HCT116 (cell line): ENCODE measurements at regions not wholly inside any gene's neighbourhood (a gene's known extent, or its start where the extent isn't known, plus 50 kb on each side); places are given as distances from the start of the nearest gene placed in this dataset.

Source experiments
- ATAC-seq: fragments of 200-7000 bp; cut with Tn5 transposase; 2 replicates; pipeline ENCODE4 v1.9.1; 2020; ENCODE audit warnings: mild to moderate bottlenecking, moderate library complexity
- BruUV-seq: library from RNA; stranded (reverse); fragments of 400-500 nt; replicated peaks from 2 replicates; lab custom pipeline; 2021; lab: Mats Ljungman, UMichigan
- CTCF ChIA-PET: fragments of 300-600 bp; sonication (Branson Sonifier 250); formaldehyde crosslinking; loops from one replicate; lab custom pipeline; 2021; ENCODE audit warnings: antibody characterized with exemption; lab: Charles Lee
- POLR2A ChIA-PET: fragments of 300-600, 350-600 bp; sonication (Branson Sonifier 250); formaldehyde crosslinking; loops from one replicate; lab custom pipeline; 2021; ENCODE audit warnings: antibody characterized with exemption; lab: Charles Lee
- RAD21 ChIA-PET, 2 experiments: fragments of 300-600 bp; sonication (Branson Sonifier 250); formaldehyde crosslinking; loops; one replicate each; lab custom pipeline; 2023; ENCODE audit warnings: low total read pairs in 2 of 2; ENCODE audit not compliant: uncharacterized antibody in 2 of 2, unreplicated experiment in 2 of 2, low non-redundant PET in 1 of 2; lab: Charles Lee
- DNase-seq: peaks from one replicate; pipeline ENCODE4 v3.0.0-alpha.2; 2010; ENCODE audit warnings: low read depth, low spot score
- H2AFZ ChIP-seq: fragments of 200-600 bp; shearing (Covaris generic), sonication (generic); 2 replicates; pipeline ENCODE4 v1.6.1; 2017; ENCODE audit warnings: low read depth, mixed run types, mixed read lengths, antibody characterized with exemption, low read length; ENCODE audit not compliant: poor library complexity, severe bottlenecking
- H3K27ac ChIP-seq: 2 replicates; pipeline ENCODE4 v1.5.1; 2012; ENCODE audit warnings: low read depth, low read length
- H3K27me3 ChIP-seq: fragments of 200-600 bp; sonication (generic); 2 replicates; pipeline ENCODE4 v1.6.1; 2016; ENCODE audit warnings: mixed run types, low read length, mixed read lengths; ENCODE audit not compliant: insufficient read depth
- H3K36me3 ChIP-seq, 2 experiments: fragments of 200-500 bp in 1 of 2; fragments of 200-600 bp in 1 of 2; sonication (Bioruptor generic) in 1 of 2; sonication (generic) in 1 of 2; 2 replicates each; pipeline versions ENCODE4 v1.5.1 to v1.6.1; 2014 to 2016; ENCODE audit warnings: low read length in 2 of 2, inconsistent platforms in 1 of 2, mixed read lengths in 1 of 2, mixed run types in 1 of 2; ENCODE audit not compliant: insufficient read depth in 2 of 2, control insufficient read depth in 1 of 2
- H3K4me1 ChIP-seq, 2 experiments: fragments of 200-600 bp in 1 of 2; sonication (generic) in 1 of 2; 2 replicates each; pipeline versions ENCODE4 v1.5.1 to v1.6.1; 2012 to 2017; ENCODE audit warnings: low read length in 2 of 2, inconsistent platforms in 1 of 2, mild to moderate bottlenecking in 1 of 2, mixed read lengths in 1 of 2, mixed run types in 1 of 2, moderate library complexity in 1 of 2; ENCODE audit not compliant: insufficient read depth in 2 of 2, control insufficient read depth in 1 of 2
- H3K4me2 ChIP-seq: fragments of 200-600 bp; sonication (generic); 2 replicates; pipeline ENCODE4 v1.6.1; 2017; ENCODE audit warnings: mixed run types, low read length, mixed read lengths
- H3K4me3 ChIP-seq, 2 experiments: fragments of 200-600 bp in 1 of 2; sonication (generic) in 1 of 2; replicated peaks in 1 of 2; 2 replicates each; pipeline ENCODE4 v1.5.1; 2011 to 2016; ENCODE audit warnings: low read length in 2 of 2, control low read depth in 1 of 2, low read depth in 1 of 2, mild to moderate bottlenecking in 1 of 2, mixed read lengths in 1 of 2, mixed run types in 1 of 2
- H3K79me2 ChIP-seq: fragments of 200-600 bp; sonication (generic); 2 replicates; pipeline ENCODE4 v1.6.1; 2017; ENCODE audit warnings: mild to moderate bottlenecking, mixed run types, low read length, moderate library complexity, mixed read lengths; ENCODE audit not compliant: insufficient read depth
- H3K9ac ChIP-seq: fragments of 200-600 bp; sonication (generic); 2 replicates; pipeline ENCODE4 v1.6.1; 2016; ENCODE audit warnings: low read length, mixed read lengths
- H3K9me2 ChIP-seq: fragments of 200-600 bp; sonication (generic), shearing (Covaris generic); 2 replicates; pipeline ENCODE4 v1.6.1; 2017; ENCODE audit warnings: mixed run types, mild to moderate bottlenecking, moderate library complexity; ENCODE audit not compliant: insufficient read depth
- H3K9me3 ChIP-seq, 2 experiments: fragments of 200-500 bp in 1 of 2; fragments of 200-600 bp in 1 of 2; sonication (Bioruptor generic) in 1 of 2; sonication (generic) in 1 of 2; 2 replicates each; pipeline ENCODE4 v1.6.1; 2014 to 2017; ENCODE audit warnings: low read length in 2 of 2, mixed read lengths in 2 of 2, inconsistent platforms in 1 of 2, low read depth in 1 of 2, mild to moderate bottlenecking in 1 of 2, mixed run types in 1 of 2, moderate library complexity in 1 of 2; ENCODE audit not compliant: control insufficient read depth in 1 of 2, insufficient read depth in 1 of 2
- H4K20me1 ChIP-seq: fragments of 200-600 bp; sonication (generic), shearing (Covaris generic); 2 replicates; pipeline ENCODE4 v1.6.1; 2017; ENCODE audit warnings: mixed run types, mild to moderate bottlenecking, moderate library complexity; ENCODE audit not compliant: insufficient read depth
- CEBPB ChIP-seq: IDR thresholded peaks from 2 replicates; pipeline ENCODE4 v1.6.1; 2012; ENCODE audit warnings: low read depth
- CTCF ChIP-seq, 3 experiments: fragments of 200-600 bp in 1 of 3; sonication (generic) in 1 of 3; IDR thresholded peaks in 2 of 3; conservative IDR thresholded peaks in 1 of 3; 2 replicates each; pipeline ENCODE4 v1.5.1; 2012 to 2017; ENCODE audit warnings: low read depth in 2 of 3, low read length in 2 of 3, antibody characterized with exemption in 1 of 3, borderline replicate concordance in 1 of 3, control low read depth in 1 of 3, mild to moderate bottlenecking in 1 of 3, mixed read lengths in 1 of 3, mixed run types in 1 of 3, moderate library complexity in 1 of 3; ENCODE audit not compliant: insufficient read depth in 1 of 3
- EGR1 ChIP-seq: IDR thresholded peaks from 2 replicates; pipeline ENCODE4 v1.6.1; 2012; ENCODE audit warnings: low read depth
- ELF1 ChIP-seq: IDR thresholded peaks from 2 replicates; pipeline ENCODE4 v1.6.1; 2012; ENCODE audit warnings: low read depth, borderline replicate concordance
- EZH2 ChIP-seq: fragments of 200-600 bp; sonication (generic); IDR thresholded peaks from 2 replicates; pipeline ENCODE4 v1.6.1; 2017; ENCODE audit warnings: antibody characterized with exemption, mixed run types
- EZH2phosphoT487 ChIP-seq: fragments of 200-600 bp; IDR thresholded peaks from 2 replicates; pipeline ENCODE4 v1.6.1; 2018; ENCODE audit warnings: antibody characterized with exemption, borderline replicate concordance
- FOSL1 ChIP-seq: IDR thresholded peaks from 2 replicates; pipeline ENCODE4 v1.6.1; 2012; ENCODE audit warnings: low read depth
- MAX ChIP-seq: IDR thresholded peaks from 2 replicates; pipeline ENCODE4 v1.6.1; 2012
- POLR2A ChIP-seq: IDR thresholded peaks from 2 replicates; pipeline ENCODE4 v1.7.0; 2011; ENCODE audit warnings: borderline replicate concordance; ENCODE audit not compliant: insufficient read depth, insufficient read length; ENCODE audit errors: extremely low read depth
- POLR2AphosphoS5 ChIP-seq: IDR thresholded peaks from 2 replicates; pipeline ENCODE4 v1.6.1; 2011; ENCODE audit warnings: mild to moderate bottlenecking, low read depth, low read length, moderate library complexity
- RAD21 ChIP-seq: IDR thresholded peaks from 2 replicates; pipeline ENCODE4 v1.6.1; 2012; ENCODE audit warnings: low read depth, mild to moderate bottlenecking
- REST ChIP-seq: IDR thresholded peaks from 2 replicates; pipeline ENCODE4 v1.6.1; 2012; ENCODE audit warnings: low read depth
- SP1 ChIP-seq: IDR thresholded peaks from 2 replicates; pipeline ENCODE4 v1.6.1; 2012; ENCODE audit warnings: low read depth
- SRF ChIP-seq: IDR thresholded peaks from 2 replicates; pipeline ENCODE4 v1.6.1; 2012; ENCODE audit warnings: low read depth
- TCF7L2 ChIP-seq: IDR thresholded peaks from 2 replicates; pipeline ENCODE4 v1.7.0; 2011; ENCODE audit warnings: borderline replicate concordance, inconsistent platforms; ENCODE audit not compliant: insufficient read depth, insufficient read length; ENCODE audit errors: extremely low read depth
- ZBTB33 ChIP-seq: IDR thresholded peaks from 2 replicates; pipeline ENCODE4 v1.6.1; 2011; ENCODE audit warnings: mild to moderate bottlenecking, low read length, moderate library complexity; ENCODE audit not compliant: insufficient replicate concordance; ENCODE audit errors: extremely low read depth
- ZFX ChIP-seq: fragments of 450-650 bp; IDR thresholded peaks from 2 replicates; pipeline ENCODE4 v1.6.1; 2017
- ZNF274 ChIP-seq: fragments of 200-500 bp; sonication (Bioruptor generic); IDR thresholded peaks from 2 replicates; pipeline ENCODE4 v1.6.1; 2014; ENCODE audit warnings: mild to moderate bottlenecking, low read depth, low read length, inconsistent platforms
- intact Hi-C: fragments of 100-400 bp; cut with micrococcal nuclease; formaldehyde crosslinking; loops from 2 replicates; pipeline ENCODE4 v1.10.0; 2022

- no peak for ATAC-seq
- POLR2A ChIA-PET: no interaction called here
- no peaks in the 10 kb centered on the region for H3K27me3 ChIP-seq
- CTCF ChIA-PET: no interaction called here
- H3K36me3 ChIP-seq: no peaks in the 10 kb centered on the region
- H3K79me2 ChIP-seq: no peaks in the 10 kb centered on the region
- no peaks in the 10 kb centered on the region for H3K9me2 ChIP-seq
- H2AFZ ChIP-seq: no peak overlapping the region
- BruUV-seq: no TSS peak
- DNase-seq: no peak
- TF ChIP-seq ZFX (no peak), MAX (no peak), ELF1 (no peak), CTCF (IDR thresholded peaks at IDR 0.05 in 2 of 3, conservative IDR thresholded peaks at IDR 0.05 in 1 of 3; ENCODE audit: borderline replicate concordance in 1 of 3, insufficient read depth in 1 of 3, low read depth in 2 of 3, low read length in 2 of 3) (no peak), REST (no peak), POLR2AphosphoS5 (no peak), FOSL1 (no peak), EGR1 (no peak), TCF7L2 (no peak), CEBPB (no peak), RAD21 (no peak), POLR2A (no peak), ZNF274 (no peak), ZBTB33 (no peak), SRF (no peak), EZH2phosphoT487 (no peak), SP1 (no peak), EZH2 (no peak)
- TF ChIP-seq, all 23 proteins: peak for 0
- H3K27ac ChIP-seq: no peak overlapping the region
- intact Hi-C loops: no loop called here
- no peaks in the 10 kb centered on the region; a peak in 2 of 4 replicates for H3K9me3 ChIP-seq
- no peaks in the 10 kb centered on the region for H3K4me1 ChIP-seq
- H3K9ac ChIP-seq: no peak overlapping the region
- RAD21 ChIA-PET: no interaction called here
- H4K20me1 ChIP-seq: no peaks in the 10 kb centered on the region
- no peak overlapping the region for H3K4me2 ChIP-seq
- no peak overlapping the region for H3K4me3 ChIP-seq
Measured at GRCh38 chr1:13943055-13943454, 243.1 kb downstream of the PRDM2 start.
